HepG2 (cell line): ENCODE measurements at regions not wholly inside any gene's neighbourhood (a gene's known extent, or its start where the extent isn't known, plus 50 kb on each side); places are given as distances from the start of the nearest gene placed in this dataset.

Experiments
- CBX1 ChIP-seq: IDR thresholded peaks from one replicate; pipeline ENCODE4 v1.6.1; 2016; ENCODE audit warnings: antibody characterized with exemption, low read depth
- KDM1A ChIP-seq: IDR thresholded peaks from 2 replicates; pipeline ENCODE4 v1.6.1; 2016; ENCODE audit warnings: missing compliant biosample characterization
- POLR2A ChIP-seq, 2 experiments: IDR thresholded peaks; 2 replicates each; pipeline ENCODE4 v1.6.1; 2011; ENCODE audit warnings: low read depth in 2 of 2, low read length in 2 of 2, mild to moderate bottlenecking in 1 of 2, moderate library complexity in 1 of 2; ENCODE audit not compliant: insufficient read depth in 1 of 2
- PRDM10 ChIP-seq: sonication (generic); formaldehyde crosslinking; IDR thresholded peaks from 2 replicates; pipeline ENCODE4 v1.4.0; 2020; ENCODE audit warnings: low read depth, missing genetic modification reagents
- TAF1 ChIP-seq: sonication (generic); formaldehyde crosslinking; IDR thresholded peaks from 2 replicates; pipeline ENCODE4 v1.4.0; 2020; ENCODE audit warnings: missing genetic modification reagents
- ZBTB42 ChIP-seq: sonication (generic); formaldehyde crosslinking; IDR thresholded peaks from 2 replicates; pipeline ENCODE4 v1.5.0; 2020; ENCODE audit warnings: mild to moderate bottlenecking, missing genetic modification reagents

GRCh38 chr9:106358331-106358730, 504.6 kb upstream of the ZNF462 start:
- TF ChIP-seq KDM1A (CRISPR knock-in tag): no peak
- no peak for TF ChIP-seq PRDM10 (CRISPR knock-in tag)
- no peak for TF ChIP-seq ZBTB42 (CRISPR knock-in tag)
- TF ChIP-seq TAF1 (CRISPR knock-in tag): no peak
- no peak for TF ChIP-seq CBX1
- TF ChIP-seq POLR2A (IDR thresholded peaks at IDR 0.05; ENCODE audit: insufficient read depth in 1 of 2, low read depth in 2 of 2, low read length in 2 of 2): no peak
